Liver (tissue), 3 donors: ENCODE measurements at regions not wholly inside any gene's neighbourhood (a gene's known extent, or its start where the extent isn't known, plus 50 kb on each side); places are given as distances from the start of the nearest gene placed in this dataset.

Source experiments
- RAD21 ChIP-seq, 2 donors: IDR thresholded peaks; 2 replicates each; pipeline ENCODE4 v1.6.1; 2016; ENCODE audit warnings: antibody characterized with exemption in 2 of 2, mild to moderate bottlenecking in 2 of 2
- SP1 ChIP-seq: IDR thresholded peaks from 2 replicates; pipeline ENCODE4 v1.6.1; 2018; ENCODE audit warnings: antibody characterized with exemption, mild to moderate bottlenecking
- YY1 ChIP-seq: IDR thresholded peaks from 2 replicates; pipeline ENCODE4 v1.6.1; 2016; ENCODE audit warnings: antibody characterized with exemption, mild to moderate bottlenecking
- ZBTB33 ChIP-seq: IDR thresholded peaks from 2 replicates; pipeline ENCODE4 v1.6.1; 2016; ENCODE audit warnings: antibody characterized with exemption
- TF ChIP-seq, protein P1 (sequence below): fragments of 150-350 bp; IDR thresholded peaks from 2 replicates; pipeline ENCODE4 v1.5.1; 2017; ENCODE audit warnings: improper control_type of control experiment, low read depth, low read length; ENCODE audit not compliant: missing input control
- TF ChIP-seq, protein P2 (sequence below): IDR thresholded peaks from 2 replicates; pipeline ENCODE4 v1.6.1; 2016; ENCODE audit warnings: antibody characterized with exemption, mild to moderate bottlenecking
- TF ChIP-seq, protein P3 (sequence below): IDR thresholded peaks from 2 replicates; pipeline ENCODE4 v1.6.1; 2016; ENCODE audit warnings: antibody characterized with exemption
- donor health status: healthy.
- donor health status: healthy.

- TF ChIP-seq ZBTB33 = no peak
- TF ChIP-seq, protein P1, sequence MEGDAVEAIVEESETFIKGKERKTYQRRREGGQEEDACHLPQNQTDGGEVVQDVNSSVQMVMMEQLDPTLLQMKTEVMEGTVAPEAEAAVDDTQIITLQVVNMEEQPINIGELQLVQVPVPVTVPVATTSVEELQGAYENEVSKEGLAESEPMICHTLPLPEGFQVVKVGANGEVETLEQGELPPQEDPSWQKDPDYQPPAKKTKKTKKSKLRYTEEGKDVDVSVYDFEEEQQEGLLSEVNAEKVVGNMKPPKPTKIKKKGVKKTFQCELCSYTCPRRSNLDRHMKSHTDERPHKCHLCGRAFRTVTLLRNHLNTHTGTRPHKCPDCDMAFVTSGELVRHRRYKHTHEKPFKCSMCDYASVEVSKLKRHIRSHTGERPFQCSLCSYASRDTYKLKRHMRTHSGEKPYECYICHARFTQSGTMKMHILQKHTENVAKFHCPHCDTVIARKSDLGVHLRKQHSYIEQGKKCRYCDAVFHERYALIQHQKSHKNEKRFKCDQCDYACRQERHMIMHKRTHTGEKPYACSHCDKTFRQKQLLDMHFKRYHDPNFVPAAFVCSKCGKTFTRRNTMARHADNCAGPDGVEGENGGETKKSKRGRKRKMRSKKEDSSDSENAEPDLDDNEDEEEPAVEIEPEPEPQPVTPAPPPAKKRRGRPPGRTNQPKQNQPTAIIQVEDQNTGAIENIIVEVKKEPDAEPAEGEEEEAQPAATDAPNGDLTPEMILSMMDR = no peak
- no peak for TF ChIP-seq YY1
- no peak for TF ChIP-seq SP1
- TF ChIP-seq, protein P2, sequence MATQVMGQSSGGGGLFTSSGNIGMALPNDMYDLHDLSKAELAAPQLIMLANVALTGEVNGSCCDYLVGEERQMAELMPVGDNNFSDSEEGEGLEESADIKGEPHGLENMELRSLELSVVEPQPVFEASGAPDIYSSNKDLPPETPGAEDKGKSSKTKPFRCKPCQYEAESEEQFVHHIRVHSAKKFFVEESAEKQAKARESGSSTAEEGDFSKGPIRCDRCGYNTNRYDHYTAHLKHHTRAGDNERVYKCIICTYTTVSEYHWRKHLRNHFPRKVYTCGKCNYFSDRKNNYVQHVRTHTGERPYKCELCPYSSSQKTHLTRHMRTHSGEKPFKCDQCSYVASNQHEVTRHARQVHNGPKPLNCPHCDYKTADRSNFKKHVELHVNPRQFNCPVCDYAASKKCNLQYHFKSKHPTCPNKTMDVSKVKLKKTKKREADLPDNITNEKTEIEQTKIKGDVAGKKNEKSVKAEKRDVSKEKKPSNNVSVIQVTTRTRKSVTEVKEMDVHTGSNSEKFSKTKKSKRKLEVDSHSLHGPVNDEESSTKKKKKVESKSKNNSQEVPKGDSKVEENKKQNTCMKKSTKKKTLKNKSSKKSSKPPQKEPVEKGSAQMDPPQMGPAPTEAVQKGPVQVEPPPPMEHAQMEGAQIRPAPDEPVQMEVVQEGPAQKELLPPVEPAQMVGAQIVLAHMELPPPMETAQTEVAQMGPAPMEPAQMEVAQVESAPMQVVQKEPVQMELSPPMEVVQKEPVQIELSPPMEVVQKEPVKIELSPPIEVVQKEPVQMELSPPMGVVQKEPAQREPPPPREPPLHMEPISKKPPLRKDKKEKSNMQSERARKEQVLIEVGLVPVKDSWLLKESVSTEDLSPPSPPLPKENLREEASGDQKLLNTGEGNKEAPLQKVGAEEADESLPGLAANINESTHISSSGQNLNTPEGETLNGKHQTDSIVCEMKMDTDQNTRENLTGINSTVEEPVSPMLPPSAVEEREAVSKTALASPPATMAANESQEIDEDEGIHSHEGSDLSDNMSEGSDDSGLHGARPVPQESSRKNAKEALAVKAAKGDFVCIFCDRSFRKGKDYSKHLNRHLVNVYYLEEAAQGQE = no peak
- TF ChIP-seq RAD21 (IDR thresholded peaks at IDR 0.05) = no peak
- TF ChIP-seq, protein P3, sequence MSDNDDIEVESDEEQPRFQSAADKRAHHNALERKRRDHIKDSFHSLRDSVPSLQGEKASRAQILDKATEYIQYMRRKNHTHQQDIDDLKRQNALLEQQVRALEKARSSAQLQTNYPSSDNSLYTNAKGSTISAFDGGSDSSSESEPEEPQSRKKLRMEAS = no peak
Measured at GRCh38 chr5:2507611-2508010, 243.9 kb downstream of the IRX2 start.
